GM10266 (cell line): ENCODE measurements at regions not wholly inside any gene's neighbourhood (a gene's known extent, or its start where the extent isn't known, plus 50 kb on each side); places are given as distances from the start of the nearest gene placed in this dataset.

Source experiments
- DNase-seq: peaks from one replicate; pipeline ENCODE4 v3.0.0; 2012; ENCODE audit errors: extremely low spot score
- CTCF ChIP-seq: IDR thresholded peaks from 2 replicates; pipeline ENCODE4 v1.5.1; 2012; ENCODE audit warnings: mild to moderate bottlenecking, low read depth; ENCODE audit not compliant: control insufficient read depth, insufficient read depth; ENCODE audit errors: missing control alignments

GRCh38 chr18:29146068-29146467, 969.1 kb upstream of the CDH2 start:
- no peak for DNase-seq
- no peak for TF ChIP-seq CTCF

GRCh38 chr18:29140590-29140989, 963.7 kb upstream of the CDH2 start:
- DNase-seq = no peak
- no peak for TF ChIP-seq CTCF

- DNase-seq = no peak
- no peak for TF ChIP-seq CTCF
These were observed 961.0 kb upstream of the CDH2 start for GRCh38 chr18:29137773-29138495.

- TF ChIP-seq CTCF = no peak
- DNase-seq = no peak
These were observed 947.0 kb upstream of the CDH2 start for GRCh38 chr18:29123706-29124530.

- TF ChIP-seq CTCF = no peak
- DNase-seq = no peak
These were observed 927.7 kb upstream of the CDH2 start for GRCh38 chr18:29104671-29105070.

GRCh38 chr18:29104227-29104626, 927.3 kb upstream of the CDH2 start:
- no peak for TF ChIP-seq CTCF
- DNase-seq = no peak
